ENCODE measurements at regions not wholly inside any gene's neighbourhood (a gene's known extent, or its start where the extent isn't known, plus 50 kb on each side); places are given as distances from the start of the nearest gene placed in this dataset.
"Not testable (repeated sequence)": the region's sequence is repeated elsewhere in the genome, so short reads cannot be mapped to it uniquely, and the experiment has no call there.

GRCh38 chr18:75723521-75724340 is 296.2 kb upstream of the SMIM21 start:
- no peak for DNase-seq

- DNase-seq = no peak
Measured at GRCh38 chr18:75714766-75715165, 287.3 kb upstream of the SMIM21 start.

- not testable (repeated sequence) for DNase-seq
Measured at GRCh38 chr18:75712124-75712867, 284.8 kb upstream of the SMIM21 start.

GRCh38 chr18:75700561-75700960 is 273.1 kb upstream of the SMIM21 start:
- no peak for DNase-seq

- no peak for DNase-seq
Measured at GRCh38 chr18:75698861-75699260, 271.4 kb upstream of the SMIM21 start.

- DNase-seq = no peak
Measured at GRCh38 chr18:75697493-75697892, 270.0 kb upstream of the SMIM21 start.

GRCh38 chr18:75696391-75696790 is 268.9 kb upstream of the SMIM21 start:
- no peak for DNase-seq

GRCh38 chr18:75694292-75694691 is 266.8 kb upstream of the SMIM21 start:
- DNase-seq = no peak

- no peak for DNase-seq
Measured at GRCh38 chr18:75691483-75691882, 264.0 kb upstream of the SMIM21 start.

GRCh38 chr18:75690283-75690682 is 262.8 kb upstream of the SMIM21 start:
- DNase-seq = not testable (repeated sequence)

GRCh38 chr18:75687626-75688025 is 260.1 kb upstream of the SMIM21 start:
- DNase-seq = no peak

- DNase-seq = no peak
Measured at GRCh38 chr18:75683426-75683825, 255.9 kb upstream of the SMIM21 start.

GRCh38 chr18:75681538-75682115 is 254.1 kb upstream of the SMIM21 start:
- no peak for DNase-seq

- peak; percentile 80 for DNase-seq
Measured at GRCh38 chr18:75679331-75679730, 251.8 kb upstream of the SMIM21 start.

- DNase-seq = peak; percentile 68
Measured at GRCh38 chr18:75678627-75679026, 251.1 kb upstream of the SMIM21 start.

GRCh38 chr18:75677696-75678455 is 250.4 kb upstream of the SMIM21 start:
- DNase-seq = peak; percentile 23

- DNase-seq = no peak
Measured at GRCh38 chr18:75660932-75661331, 233.4 kb upstream of the SMIM21 start.

GRCh38 chr18:75659535-75660023 is 232.1 kb upstream of the SMIM21 start:
- no peak for DNase-seq

GRCh38 chr18:75658330-75658729 is 230.8 kb upstream of the SMIM21 start:
- DNase-seq = no peak

- no peak for DNase-seq
Measured at GRCh38 chr18:75656563-75657247, 229.2 kb upstream of the SMIM21 start.

- no peak for DNase-seq
Measured at GRCh38 chr18:75656035-75656434, 228.5 kb upstream of the SMIM21 start.
